ENCODE measurements at regions not wholly inside any gene's neighbourhood (a gene's known extent, or its start where the extent isn't known, plus 50 kb on each side); places are given as distances from the start of the nearest gene placed in this dataset.

GRCh38 chr1:239805851-239806772 lies 285.6 kb upstream of the FMN2 start:
- no peak for DNase-seq (ENCODE audit: low read depth)
- no peak overlapping the region for H3K4me3 ChIP-seq (ENCODE audit: low read depth, low read length)

GRCh38 chr1:239806897-239807296 lies 284.8 kb upstream of the FMN2 start:
- DNase-seq (ENCODE audit: low read depth): no peak

DNA sequence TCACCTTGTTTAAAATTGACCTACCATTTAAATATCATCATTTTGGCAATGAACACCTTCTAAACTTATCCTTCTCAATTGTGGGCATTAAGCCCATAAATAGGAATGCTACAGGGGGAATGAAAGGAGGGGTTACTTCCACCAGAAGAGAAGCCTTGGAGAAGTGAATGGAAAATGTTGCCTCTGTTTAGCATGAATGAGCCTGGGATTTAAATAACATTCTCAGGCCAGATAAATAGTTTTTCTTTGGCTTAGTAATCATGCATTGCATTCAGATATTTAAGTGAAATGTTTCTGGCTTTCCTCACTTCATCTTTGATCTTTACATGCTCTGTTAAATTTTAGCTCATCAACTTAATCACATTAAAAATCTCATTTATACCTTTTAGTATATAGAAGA lies 284.3 kb upstream of the FMN2 start:
- no peak for DNase-seq (ENCODE audit: low read depth)
- H3K4me3 ChIP-seq (ENCODE audit: low read depth, low read length): no peak overlapping the region

More at GRCh38 chr1:239806897-239807296, 284.8 kb upstream of the FMN2 start:
- no peak overlapping the region for H3K4me3 ChIP-seq (ENCODE audit: low read depth, low read length)

DNA sequence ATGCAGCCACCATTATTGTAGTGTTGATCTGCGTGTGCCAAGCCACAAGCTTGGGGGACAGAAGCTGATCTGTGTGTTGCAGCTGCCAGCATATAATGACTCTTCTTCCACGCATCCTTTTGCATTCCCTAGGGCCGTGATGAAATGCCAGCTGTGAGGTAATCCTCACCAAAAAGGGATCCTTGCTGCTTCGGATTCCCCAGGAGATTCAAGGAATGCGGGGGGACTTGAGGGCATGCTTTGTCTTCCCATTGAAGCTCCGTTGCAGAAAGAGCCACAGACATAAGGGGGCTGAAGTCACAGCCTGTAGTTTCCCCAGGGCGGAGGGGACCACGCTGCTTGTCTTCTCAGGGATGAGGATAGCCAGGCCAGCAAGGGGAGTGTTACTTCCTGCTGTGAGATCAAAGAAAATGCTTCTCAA lies 281.6 kb upstream of the FMN2 start:
- no peak overlapping the region for H3K4me3 ChIP-seq (ENCODE audit: low read depth, low read length)
- peak; percentile 50 for DNase-seq (ENCODE audit: low read depth)

- H3K4me3 ChIP-seq (ENCODE audit: low read depth, low read length): no peak overlapping the region
- DNase-seq (ENCODE audit: low read depth): no peak
Observed at GRCh38 chr1:239811211-239811885, 280.3 kb upstream of the FMN2 start.

- H3K4me3 ChIP-seq (ENCODE audit: low read depth, low read length): no peak overlapping the region
- DNase-seq (ENCODE audit: low read depth): no peak
Observed at GRCh38 chr1:239812580-239812979, 279.1 kb upstream of the FMN2 start.

GRCh38 chr1:239814306-239814881 lies 277.3 kb upstream of the FMN2 start:
- H3K4me3 ChIP-seq (ENCODE audit: low read depth, low read length): no peak overlapping the region
- peak; percentile 47 for DNase-seq (ENCODE audit: low read depth)

- no peak overlapping the region for H3K4me3 ChIP-seq (ENCODE audit: low read depth, low read length)
- DNase-seq (ENCODE audit: low read depth): no peak
Observed at GRCh38 chr1:239815074-239815473, 276.6 kb upstream of the FMN2 start.

DNA sequence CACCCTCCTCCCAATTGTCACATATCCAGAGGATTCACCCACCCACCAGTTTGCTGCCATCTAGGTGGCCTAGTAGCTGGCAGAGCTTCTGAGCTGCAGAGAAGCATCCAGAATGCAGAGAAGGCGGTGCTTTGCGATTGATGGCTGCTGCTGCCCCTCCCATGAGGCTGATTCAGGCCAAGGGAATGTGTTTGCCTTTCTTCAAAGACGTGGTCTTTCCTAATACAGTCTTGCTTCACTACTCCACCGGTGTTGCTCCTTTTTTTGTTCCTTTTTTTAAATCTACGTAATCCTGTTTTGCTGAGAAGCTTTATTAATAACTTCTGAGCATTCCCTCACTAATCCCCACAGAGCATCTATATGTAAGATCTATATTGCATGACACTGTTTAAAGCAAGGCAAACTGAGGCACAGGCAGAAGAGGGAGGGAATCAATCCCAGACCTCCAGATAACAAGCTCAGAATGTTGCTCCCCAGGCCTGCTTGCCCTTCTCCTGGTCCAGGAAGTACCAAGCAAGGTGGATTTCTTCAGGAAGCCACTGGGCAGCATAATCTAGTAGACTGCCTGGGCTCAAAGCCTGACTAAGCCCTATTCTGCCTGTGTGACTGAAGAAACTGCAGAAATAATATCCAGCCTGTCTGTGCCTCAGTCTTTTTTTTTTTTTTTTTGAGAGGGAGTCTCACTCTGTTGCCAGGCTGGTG lies 275.5 kb upstream of the FMN2 start:
- peak; percentile 43 for DNase-seq (ENCODE audit: low read depth)
- H3K4me3 ChIP-seq (ENCODE audit: low read depth, low read length): no peak overlapping the region

- H3K4me3 ChIP-seq (ENCODE audit: low read depth, low read length): no peak overlapping the region
- DNase-seq (ENCODE audit: low read depth): no peak
Observed at GRCh38 chr1:239817276-239817675, 274.4 kb upstream of the FMN2 start.

GRCh38 chr1:239817801-239818200 lies 273.9 kb upstream of the FMN2 start:
- DNase-seq (ENCODE audit: low read depth): no peak
- no peak overlapping the region for H3K4me3 ChIP-seq (ENCODE audit: low read depth, low read length)

DNA sequence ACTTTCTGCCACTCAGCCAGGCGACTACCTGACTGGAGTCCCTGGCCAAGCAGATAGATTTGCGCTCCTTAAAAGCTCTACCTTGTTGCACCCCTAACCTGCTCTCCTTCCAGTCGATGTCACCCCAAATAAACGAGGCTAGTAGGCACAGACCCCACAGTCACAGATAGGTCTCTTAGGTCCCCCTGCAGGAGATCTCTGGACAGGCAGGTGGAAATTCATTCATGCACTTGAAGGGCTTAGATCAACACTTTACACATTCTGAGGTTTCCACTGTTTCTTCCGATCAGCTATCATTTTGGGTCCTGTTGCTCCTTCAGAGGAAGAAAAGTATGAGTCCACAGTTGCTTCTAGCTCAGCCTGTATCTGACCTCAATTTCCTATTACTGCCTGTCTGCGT lies 272.6 kb upstream of the FMN2 start:
- no peak for DNase-seq (ENCODE audit: low read depth)
- H3K4me3 ChIP-seq (ENCODE audit: low read depth, low read length): no peak overlapping the region

DNA sequence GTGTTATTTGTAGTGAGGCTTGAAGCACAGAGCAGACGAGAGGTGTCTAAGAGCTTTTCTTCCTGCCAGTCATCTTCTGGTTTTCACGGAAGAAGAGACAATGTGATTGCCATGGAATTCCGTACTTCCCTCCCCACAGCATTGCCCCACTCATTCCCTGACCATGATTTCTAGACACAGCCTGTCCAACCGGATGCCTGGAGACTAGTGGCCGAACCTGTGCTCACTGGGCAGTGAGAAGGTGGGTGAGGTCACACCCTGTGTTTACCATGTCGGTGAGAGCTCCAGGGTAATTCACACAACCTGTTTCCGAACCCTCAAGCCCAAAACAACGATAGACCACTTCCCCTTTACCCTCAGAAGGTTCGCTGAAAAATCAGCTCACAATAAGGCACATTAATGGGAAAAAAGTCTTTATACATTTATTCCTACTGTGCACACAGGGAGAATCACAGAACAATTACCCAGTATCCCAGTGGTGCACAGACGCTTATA lies 271.9 kb upstream of the FMN2 start:
- no peak for DNase-seq (ENCODE audit: low read depth)
- no peak overlapping the region for H3K4me3 ChIP-seq (ENCODE audit: low read depth, low read length)

GRCh38 chr1:239823852-239824251 lies 267.8 kb upstream of the FMN2 start:
- DNase-seq (ENCODE audit: low read depth): no peak
- no peak overlapping the region for H3K4me3 ChIP-seq (ENCODE audit: low read depth, low read length)

- no peak overlapping the region for H3K4me3 ChIP-seq (ENCODE audit: low read depth, low read length)
- no peak for DNase-seq (ENCODE audit: low read depth)
Observed at GRCh38 chr1:239826211-239826610, 265.5 kb upstream of the FMN2 start.

GRCh38 chr1:239826736-239827135 lies 264.9 kb upstream of the FMN2 start:
- no peak for DNase-seq (ENCODE audit: low read depth)
- H3K4me3 ChIP-seq (ENCODE audit: low read depth, low read length): no peak overlapping the region

DNA sequence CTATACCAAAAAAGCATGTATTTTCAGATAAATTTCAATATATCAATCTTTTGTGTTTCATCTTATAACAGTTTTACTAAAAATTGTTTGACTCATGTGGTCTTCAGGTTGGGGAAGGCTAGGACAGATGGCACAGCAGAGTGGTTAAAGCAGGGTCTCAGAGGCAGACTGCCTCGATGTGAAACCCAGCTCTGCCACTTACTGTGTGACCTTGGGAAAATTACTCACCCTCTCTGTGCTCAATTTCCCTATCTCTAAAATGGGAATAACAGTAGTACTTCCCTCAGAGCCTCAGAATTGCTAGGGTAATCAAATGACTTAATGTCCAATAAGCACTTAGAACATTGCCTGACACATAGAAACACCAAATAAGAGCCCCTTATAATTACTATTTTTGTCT lies 262.1 kb upstream of the FMN2 start:
- no peak overlapping the region for H3K4me3 ChIP-seq (ENCODE audit: low read depth, low read length)
- no peak for DNase-seq (ENCODE audit: low read depth)

DNA sequence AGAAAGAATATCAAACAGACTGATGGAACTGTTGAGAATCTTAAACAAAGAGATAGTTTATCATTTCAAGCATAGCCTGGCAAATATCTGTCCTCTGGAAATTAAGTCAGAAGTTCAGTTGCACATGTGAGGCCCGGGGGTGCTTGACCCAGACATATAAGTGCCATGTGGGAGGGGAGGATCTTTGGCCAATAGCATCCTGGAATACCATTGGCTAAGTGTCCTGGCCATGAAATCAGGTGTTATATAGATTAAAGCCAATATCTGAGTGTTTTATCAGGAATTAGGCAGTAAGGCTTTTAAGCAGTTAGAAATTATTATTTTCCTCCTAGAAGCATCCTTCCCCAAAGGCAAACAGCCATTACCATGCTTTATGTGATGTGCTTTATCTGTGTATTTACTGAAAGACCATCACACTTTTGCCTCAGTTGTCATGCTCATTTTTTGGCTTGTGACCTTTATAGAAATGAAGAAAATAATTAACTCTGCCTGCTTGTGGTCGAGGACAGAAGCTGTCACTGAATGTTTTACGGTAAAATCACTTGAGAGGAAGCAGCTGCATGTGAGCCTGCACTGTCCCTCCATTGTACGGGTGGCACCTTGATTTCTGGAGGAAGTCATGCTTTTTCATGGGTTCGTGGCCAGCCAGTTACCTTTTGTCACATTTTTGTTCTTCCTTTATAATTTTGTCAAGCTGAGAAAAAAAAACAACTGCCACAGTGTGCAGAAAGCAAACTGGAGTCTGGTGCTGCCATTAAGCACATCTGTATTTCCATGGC lies 259.9 kb upstream of the FMN2 start:
- no peak overlapping the region for H3K4me3 ChIP-seq (ENCODE audit: low read depth, low read length)
- no peak for DNase-seq (ENCODE audit: low read depth)

- no peak for DNase-seq (ENCODE audit: low read depth)
- no peak overlapping the region for H3K4me3 ChIP-seq (ENCODE audit: low read depth, low read length)
Observed at GRCh38 chr1:239833723-239834122, 258.0 kb upstream of the FMN2 start.
